ENCODE measurements at regions not wholly inside any gene's neighbourhood (a gene's known extent, or its start where the extent isn't known, plus 50 kb on each side); places are given as distances from the start of the nearest gene placed in this dataset.
"Not testable (repeated sequence)": the region's sequence is repeated elsewhere in the genome, so short reads cannot be mapped to it uniquely, and the experiment has no call there.

DNA sequence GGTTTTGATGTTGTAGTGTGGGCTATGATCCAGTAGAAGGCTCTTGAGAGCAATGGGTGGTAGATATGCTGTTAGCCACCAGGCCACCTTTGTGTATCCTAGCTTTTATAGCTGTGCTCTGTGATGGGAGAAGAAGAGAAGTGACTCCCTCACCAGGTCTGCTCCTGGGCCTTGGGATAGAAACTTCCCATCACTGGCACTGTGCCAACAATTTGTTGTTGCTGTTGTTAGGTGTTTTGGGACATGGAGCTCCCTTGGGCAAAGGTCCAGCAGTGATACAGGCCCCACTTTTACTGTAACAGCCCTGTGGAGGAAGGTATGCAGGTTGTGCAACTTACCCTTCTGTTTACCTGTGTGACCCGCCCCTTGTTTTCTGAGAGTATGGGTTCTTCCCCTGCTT lies 570.9 kb upstream of the GRIN3A start:
- DNase-seq (ENCODE audit: low read depth, low spot score): no peak
- in situ Hi-C loops (cut with HindIII; ENCODE audit: low pct_unique_long_range_greater_than_20kb, low sequenced_read_pairs): no loop called here

DNA sequence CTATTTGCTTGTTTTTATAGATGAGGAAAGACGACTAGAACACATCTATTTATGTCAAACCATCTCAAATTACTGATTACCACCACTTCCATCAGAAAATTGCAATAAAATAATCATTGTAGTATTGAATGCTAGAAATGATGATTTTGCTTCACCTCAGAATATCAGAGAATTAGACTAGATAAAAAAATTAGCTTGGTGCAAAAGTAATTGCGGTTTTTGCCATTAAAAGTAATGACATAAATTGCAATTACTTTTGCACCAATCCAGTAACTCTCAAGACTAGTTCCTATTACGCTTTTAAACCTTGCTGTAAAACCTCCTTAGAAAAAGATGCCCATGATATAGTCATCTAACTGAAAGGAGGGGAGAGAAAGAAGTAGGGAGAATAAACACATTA lies 556.7 kb upstream of the GRIN3A start:
- in situ Hi-C loops (cut with HindIII; ENCODE audit: low pct_unique_long_range_greater_than_20kb, low sequenced_read_pairs): no loop called here
- no peak for DNase-seq (ENCODE audit: low read depth, low spot score)

DNA sequence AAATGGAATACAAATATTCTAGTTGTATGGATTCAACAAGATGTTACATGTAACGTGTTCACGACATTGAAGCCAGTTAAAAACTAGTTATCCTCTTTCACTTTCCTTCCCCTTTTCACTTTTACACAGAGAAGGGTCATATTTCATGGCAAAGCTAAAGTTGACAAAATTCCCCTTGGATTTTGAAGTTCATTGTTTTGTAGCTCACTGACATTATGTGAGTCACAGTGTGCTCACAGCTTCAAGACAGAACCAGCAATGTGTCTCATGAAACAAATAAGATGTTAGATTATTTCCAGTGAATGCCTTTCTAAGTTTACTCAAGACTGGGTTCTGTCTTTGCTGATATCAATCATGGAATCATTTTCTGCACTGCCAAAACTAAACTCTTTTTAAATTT lies 535.5 kb upstream of the GRIN3A start:
- in situ Hi-C loops (cut with HindIII; ENCODE audit: low pct_unique_long_range_greater_than_20kb, low sequenced_read_pairs): no loop called here
- DNase-seq (ENCODE audit: low read depth, low spot score): no peak

- in situ Hi-C loops (cut with HindIII; ENCODE audit: low pct_unique_long_range_greater_than_20kb, low sequenced_read_pairs): no loop called here
- DNase-seq (ENCODE audit: low read depth, low spot score): no peak
Observed at GRCh38 chr9:102253099-102253498, 514.7 kb upstream of the GRIN3A start.

DNA sequence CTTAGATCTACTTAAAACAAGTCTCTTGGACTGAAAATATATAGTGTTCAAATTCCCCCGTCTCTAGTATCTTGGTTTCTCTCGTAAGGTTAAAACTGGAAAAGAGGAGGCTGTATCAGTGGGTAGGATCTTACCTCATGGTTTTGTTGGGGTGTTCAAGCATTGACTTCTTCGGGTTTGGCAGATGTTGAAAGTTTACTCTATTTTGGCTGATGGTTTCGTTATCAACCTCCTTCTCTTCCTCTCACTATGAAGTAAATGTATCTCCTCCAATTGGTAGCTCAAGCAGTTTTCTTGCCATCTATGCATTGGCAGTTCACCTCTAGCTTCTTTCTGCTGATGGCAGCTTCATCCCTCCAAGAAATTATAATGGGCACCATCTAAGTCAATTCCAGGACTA lies 506.5 kb upstream of the GRIN3A start:
- in situ Hi-C loops (cut with HindIII; ENCODE audit: low pct_unique_long_range_greater_than_20kb, low sequenced_read_pairs): no loop called here
- DNase-seq (ENCODE audit: low read depth, low spot score): no peak

DNA sequence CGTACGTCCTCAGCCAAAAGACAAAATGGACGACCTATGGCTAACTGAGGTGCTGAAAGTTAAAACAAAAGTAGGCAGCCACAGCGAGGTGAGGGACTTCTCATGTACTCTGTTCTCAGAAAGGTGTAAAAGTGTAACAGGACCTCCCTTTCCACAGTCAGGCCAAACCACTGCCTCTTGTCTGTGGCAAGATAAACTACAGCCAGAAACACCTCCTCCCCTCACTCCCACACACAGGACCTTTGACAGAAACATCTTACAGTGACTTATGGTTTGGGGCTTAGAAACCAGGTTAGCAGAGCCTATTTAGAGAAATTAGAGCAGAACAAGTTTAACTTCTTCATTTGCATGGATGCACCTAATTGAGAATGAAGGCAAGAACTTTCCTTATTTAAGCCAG lies 499.1 kb upstream of the GRIN3A start:
- in situ Hi-C loops (cut with HindIII; ENCODE audit: low pct_unique_long_range_greater_than_20kb, low sequenced_read_pairs): no loop called here
- no peak for DNase-seq (ENCODE audit: low read depth, low spot score)

- in situ Hi-C loops (cut with HindIII; ENCODE audit: low pct_unique_long_range_greater_than_20kb, low sequenced_read_pairs): no loop called here
- no peak for DNase-seq (ENCODE audit: low read depth, low spot score)
Observed at GRCh38 chr9:102237094-102237493, 498.6 kb upstream of the GRIN3A start.

DNA sequence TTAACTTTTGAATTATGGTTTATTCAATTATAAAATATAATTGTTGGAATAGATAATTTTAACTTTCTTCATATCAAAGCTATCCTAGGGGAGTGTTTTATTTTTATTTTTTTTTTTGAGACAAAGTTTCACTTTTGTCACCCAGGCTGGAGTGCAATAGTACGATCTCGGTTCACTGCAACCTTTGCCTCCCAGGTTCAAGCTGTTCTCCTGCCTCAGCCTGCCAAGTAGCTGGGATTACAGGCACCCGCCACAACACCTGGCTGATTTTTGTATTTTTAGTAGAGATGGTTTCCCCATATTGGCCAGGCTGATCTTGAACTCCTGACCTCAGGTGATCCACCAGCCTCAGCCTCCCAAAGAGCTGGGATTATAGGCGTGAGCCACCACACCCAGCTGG lies 489.0 kb upstream of the GRIN3A start:
- in situ Hi-C loops (cut with HindIII; ENCODE audit: low pct_unique_long_range_greater_than_20kb, low sequenced_read_pairs); DNase-seq (ENCODE audit: low read depth, low spot score): not testable (repeated sequence)

GRCh38 chr9:102225841-102226441 lies 487.5 kb upstream of the GRIN3A start:
- DNase-seq (ENCODE audit: low read depth, low spot score): no peak
- in situ Hi-C loops (cut with HindIII; ENCODE audit: low pct_unique_long_range_greater_than_20kb, low sequenced_read_pairs): no loop called here

DNA sequence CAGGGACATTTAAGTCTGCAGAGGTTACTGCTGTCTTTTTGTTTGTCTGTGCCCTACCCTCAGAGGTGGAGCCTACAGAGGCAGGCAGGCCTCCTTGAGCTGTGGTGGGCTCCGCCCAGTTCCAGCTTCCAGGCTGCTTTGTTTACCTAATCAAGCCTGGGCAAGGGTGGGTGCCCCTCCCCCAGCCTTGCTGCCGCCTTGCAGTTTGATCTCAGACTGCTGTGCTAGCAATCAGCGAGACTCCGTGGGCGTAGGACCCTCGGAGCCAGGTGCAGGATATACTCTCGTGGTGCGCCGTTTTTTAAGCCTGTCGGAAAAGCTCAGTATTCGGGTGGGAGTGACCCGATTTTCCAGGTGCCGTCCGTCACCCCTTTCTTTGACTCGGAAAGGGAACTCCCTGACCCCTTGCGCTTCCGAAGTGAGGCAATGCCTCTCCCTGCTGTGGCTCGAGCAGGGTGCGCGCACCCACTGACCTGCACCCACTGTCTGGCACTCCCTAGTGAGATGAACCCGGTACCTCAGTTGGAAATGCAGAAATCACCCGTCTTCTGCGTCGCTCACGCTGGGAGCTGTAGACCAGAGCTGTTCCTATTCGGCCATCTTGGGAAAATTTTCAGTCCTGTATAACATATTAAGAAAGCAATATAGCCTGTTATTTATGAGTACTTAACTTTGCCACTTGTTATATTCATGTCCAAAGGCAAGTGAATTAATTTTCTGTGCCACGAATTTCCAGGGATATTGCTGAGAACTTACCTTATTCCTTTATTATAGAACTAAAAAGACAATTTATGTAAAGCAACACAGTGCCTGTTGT lies 485.1 kb upstream of the GRIN3A start:
- peak; percentile 27 for DNase-seq (ENCODE audit: low read depth, low spot score)
- in situ Hi-C loops (cut with HindIII; ENCODE audit: low pct_unique_long_range_greater_than_20kb, low sequenced_read_pairs): not testable (repeated sequence)

DNA sequence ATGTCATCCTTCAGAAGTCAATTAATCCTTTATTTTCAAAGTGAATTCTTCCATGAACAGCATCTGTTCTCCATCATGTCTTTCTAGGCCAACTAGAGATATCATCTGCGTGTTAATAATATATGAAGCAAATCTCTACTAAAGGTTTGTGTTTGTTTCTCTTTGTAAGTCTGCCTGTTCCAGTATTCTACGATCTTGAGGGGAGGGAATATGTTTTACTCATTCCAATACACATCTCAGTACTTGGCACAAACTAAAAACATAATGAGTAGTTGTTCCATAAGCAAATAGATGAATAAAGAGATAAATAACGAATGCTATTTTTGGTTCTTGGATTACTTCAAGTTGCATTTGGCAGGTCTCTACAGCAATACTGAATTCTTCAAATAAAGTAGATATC lies 470.7 kb upstream of the GRIN3A start:
- no peak for DNase-seq (ENCODE audit: low read depth, low spot score)
- in situ Hi-C loops (cut with HindIII; ENCODE audit: low pct_unique_long_range_greater_than_20kb, low sequenced_read_pairs): no loop called here

DNA sequence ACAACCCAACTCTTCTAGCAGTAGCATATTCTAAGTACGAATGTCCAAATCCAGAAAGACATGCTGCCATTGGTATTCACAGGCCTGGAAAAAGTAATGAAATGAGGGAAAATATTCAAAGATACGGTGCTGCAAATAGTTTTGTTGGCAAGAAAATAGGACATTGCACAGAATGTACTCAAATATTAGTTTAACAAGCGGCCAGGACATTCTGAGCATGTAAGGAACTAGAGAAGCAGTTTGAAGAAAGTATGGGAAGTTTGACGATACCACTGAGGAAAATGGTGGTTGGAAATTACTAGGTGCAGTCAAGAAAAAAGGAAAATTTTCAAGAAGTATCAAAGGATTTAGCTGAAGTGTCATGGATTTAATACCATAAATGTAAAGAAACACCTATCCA lies 468.0 kb upstream of the GRIN3A start:
- no peak for DNase-seq (ENCODE audit: low read depth, low spot score)
- in situ Hi-C loops (cut with HindIII; ENCODE audit: low pct_unique_long_range_greater_than_20kb, low sequenced_read_pairs): no loop called here

GRCh38 chr9:102205251-102205650 lies 466.8 kb upstream of the GRIN3A start:
- in situ Hi-C loops (cut with HindIII; ENCODE audit: low pct_unique_long_range_greater_than_20kb, low sequenced_read_pairs): no loop called here

DNA sequence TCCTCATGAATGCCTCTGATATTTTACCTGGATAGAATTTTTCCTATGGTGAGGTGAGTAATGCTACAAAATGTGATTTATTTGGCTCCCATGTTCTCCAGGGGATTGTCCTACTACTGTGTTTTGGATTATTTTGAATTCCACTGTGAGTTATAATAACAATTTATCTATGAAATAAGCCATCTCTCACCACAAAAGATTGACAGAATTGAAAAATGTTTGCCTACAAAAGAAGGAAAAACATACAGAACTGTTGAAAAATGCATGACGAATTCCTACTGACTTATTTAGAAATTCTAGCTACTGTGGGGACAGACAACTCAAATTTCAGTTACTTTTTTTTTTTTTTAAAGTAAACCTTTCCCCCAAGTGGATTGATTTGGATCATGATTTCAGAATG lies 463.7 kb upstream of the GRIN3A start:
- no peak for DNase-seq (ENCODE audit: low read depth, low spot score)
- in situ Hi-C loops (cut with HindIII; ENCODE audit: low pct_unique_long_range_greater_than_20kb, low sequenced_read_pairs): no loop called here

More at GRCh38 chr9:102205251-102205650, 466.8 kb upstream of the GRIN3A start:
- no peak for DNase-seq (ENCODE audit: low read depth, low spot score)

DNA sequence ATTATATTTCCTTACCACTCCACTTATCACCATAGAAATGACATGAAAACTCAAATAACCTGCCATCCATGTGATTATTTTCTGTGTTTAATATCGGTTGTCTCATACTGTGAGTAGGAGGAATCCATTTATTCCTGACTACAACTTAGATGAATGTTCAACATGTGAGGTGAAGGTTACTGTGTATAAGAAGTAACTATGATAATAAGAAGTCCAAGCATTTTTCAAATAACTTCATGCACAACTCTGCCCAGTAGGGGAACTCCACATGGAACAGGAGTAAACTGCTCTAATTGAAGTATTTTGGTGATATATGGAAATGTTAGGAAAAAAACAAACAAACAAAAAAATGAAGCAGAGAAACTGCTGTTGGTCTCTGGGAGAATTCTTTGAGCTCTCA lies 447.5 kb upstream of the GRIN3A start:
- DNase-seq (ENCODE audit: low read depth, low spot score): no peak
- in situ Hi-C loops (cut with HindIII; ENCODE audit: low pct_unique_long_range_greater_than_20kb, low sequenced_read_pairs): no loop called here

DNA sequence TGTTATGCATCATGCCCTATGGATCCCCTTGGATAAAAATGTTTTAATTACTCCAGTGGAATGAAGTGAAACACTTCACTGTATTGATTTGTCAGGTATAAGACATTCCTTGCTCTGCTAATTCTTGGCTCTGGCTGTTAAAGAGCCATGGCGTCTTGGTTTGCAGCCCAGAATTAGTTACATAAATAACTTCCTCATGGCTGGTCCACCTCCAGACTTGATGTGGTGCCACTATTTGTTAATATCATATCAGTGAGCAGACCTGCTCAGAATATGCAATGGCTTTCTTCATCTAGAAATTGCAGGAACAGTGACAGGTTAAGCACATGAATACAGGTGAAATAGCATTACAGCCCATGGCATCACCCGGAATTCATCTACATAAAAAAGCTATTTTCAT lies 446.9 kb upstream of the GRIN3A start:
- DNase-seq (ENCODE audit: low read depth, low spot score): no peak
- in situ Hi-C loops (cut with HindIII; ENCODE audit: low pct_unique_long_range_greater_than_20kb, low sequenced_read_pairs): no loop called here

DNA sequence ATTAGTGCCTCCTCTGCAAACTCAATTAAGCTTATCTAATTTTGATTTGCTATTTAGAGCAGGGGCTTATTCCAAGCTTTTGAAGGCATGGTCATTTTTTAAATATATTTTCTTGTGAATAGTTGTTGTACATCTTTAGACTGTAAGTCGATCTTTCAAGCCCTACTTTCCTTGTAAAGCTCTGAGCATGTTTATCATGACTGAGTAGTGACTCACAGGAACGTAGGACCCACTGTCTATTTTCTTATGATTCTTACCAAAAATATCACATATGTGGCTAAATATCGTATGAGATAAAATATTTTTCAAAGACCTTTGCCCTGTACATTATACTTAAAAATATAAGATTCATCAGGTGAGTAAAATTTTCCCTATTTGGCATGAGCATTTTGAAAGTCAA lies 440.4 kb upstream of the GRIN3A start:
- in situ Hi-C loops (cut with HindIII; ENCODE audit: low pct_unique_long_range_greater_than_20kb, low sequenced_read_pairs): no loop called here
- no peak for DNase-seq (ENCODE audit: low read depth, low spot score)

- DNase-seq (ENCODE audit: low read depth, low spot score); in situ Hi-C loops (cut with HindIII; ENCODE audit: low pct_unique_long_range_greater_than_20kb, low sequenced_read_pairs): not testable (repeated sequence)
Observed at GRCh38 chr9:102174202-102174601, 435.8 kb upstream of the GRIN3A start.

GRCh38 chr9:102164247-102164646 lies 425.8 kb upstream of the GRIN3A start:
- DNase-seq (ENCODE audit: low read depth, low spot score): no peak
- in situ Hi-C loops (cut with HindIII; ENCODE audit: low pct_unique_long_range_greater_than_20kb, low sequenced_read_pairs): no loop called here

Data from SK-MEL-5 (cell line).